CD4-positive, alpha-beta T cell (primary cell): ENCODE measurements at regions not wholly inside any gene's neighbourhood (a gene's known extent, or its start where the extent isn't known, plus 50 kb on each side); places are given as distances from the start of the nearest gene placed in this dataset.

Experiments used
- ATAC-seq: fragments of 200-7000 bp; cut with Tn5 transposase; one replicate; pipeline ENCODE4 v1.10.0; 2022; ENCODE audit warnings: mild to moderate bottlenecking; ENCODE audit not compliant: poor library complexity
- CTCF ChIA-PET: fragments of 350-600 bp; sonication (Branson Sonifier 250); formaldehyde crosslinking; loops from one replicate; lab custom pipeline; 2021; ENCODE audit warnings: antibody characterized with exemption, inconsistent platforms; lab: Charles Lee
- POLR2A ChIA-PET: fragments of 350-600 bp; sonication (Branson Sonifier 250); formaldehyde crosslinking; loops from one replicate; lab custom pipeline; 2021; ENCODE audit warnings: antibody characterized with exemption, inconsistent platforms; lab: Charles Lee
- DNase-seq, 14 experiments: peaks; one replicate each; pipeline ENCODE4 v3.0.0-alpha.2; 2013 to 2020; ENCODE audit warnings: mixed read lengths in 2 of 14
- H3K27ac ChIP-seq, 2 donors: one replicate each; pipeline versions ENCODE4 v1.5.1 to v1.7.0; 2013; ENCODE audit warnings: low read length in 2 of 2, low read depth in 1 of 2, mild to moderate bottlenecking in 1 of 2
- H3K27me3 ChIP-seq, 2 experiments: 1 replicate in 1 of 2; 2 replicates in 1 of 2; pipeline versions ENCODE4 v1.6.1 to v1.7.0; 2013; ENCODE audit warnings: low read length in 2 of 2, control low read depth in 1 of 2, mild to moderate bottlenecking in 1 of 2, moderate library complexity in 1 of 2; ENCODE audit not compliant: insufficient read depth in 2 of 2, control insufficient read depth in 1 of 2
- H3K36me3 ChIP-seq: one replicate; pipeline ENCODE4 v1.6.1; 2013; ENCODE audit warnings: low read length, control low read depth; ENCODE audit not compliant: insufficient read depth
- H3K4me1 ChIP-seq: one replicate; pipeline ENCODE4 v1.6.1; 2013; ENCODE audit warnings: low read length, control low read depth; ENCODE audit not compliant: insufficient read depth
- H3K4me3 ChIP-seq: one replicate; pipeline ENCODE4 v1.5.1; 2013; ENCODE audit warnings: mild to moderate bottlenecking, low read length, moderate library complexity
- H3K9me3 ChIP-seq, 2 experiments: 1 replicate in 1 of 2; 2 replicates in 1 of 2; pipeline versions ENCODE4 v1.6.1 to v1.7.0; 2013; ENCODE audit warnings: low read length in 2 of 2, mild to moderate bottlenecking in 2 of 2, control low read depth in 1 of 2, moderate library complexity in 1 of 2; ENCODE audit not compliant: control insufficient read depth in 1 of 2, insufficient read depth in 1 of 2
- H3K27ac Mint-ChIP-seq: one replicate; pipeline ENCODE4 v1.8.0; 2020; ENCODE audit warnings: mixed read lengths
- H3K27me3 Mint-ChIP-seq: one replicate; pipeline ENCODE4 v1.8.0; 2021; ENCODE audit warnings: mixed read lengths
- H3K36me3 Mint-ChIP-seq: one replicate; pipeline ENCODE4 v1.8.0; 2021; ENCODE audit warnings: low read depth, mixed read lengths
- H3K4me1 Mint-ChIP-seq: one replicate; pipeline ENCODE4 v1.8.0; 2021; ENCODE audit warnings: low read depth, mixed read lengths
- H3K4me3 Mint-ChIP-seq: one replicate; pipeline ENCODE4 v1.8.0; 2020; ENCODE audit warnings: mild to moderate bottlenecking, mixed read lengths
- H3K9me3 Mint-ChIP-seq: one replicate; pipeline ENCODE4 v1.8.0; 2020; ENCODE audit warnings: mixed read lengths
- intact Hi-C, 2 experiments: fragments of 100-400 bp; cut with DNase I in 1 of 2; cut with micrococcal nuclease in 1 of 2; formaldehyde crosslinking; loops; one replicate each; pipeline versions ENCODE4 v1.15.1 to v1.9.0; 2023 to 2025; cut with DNase I, micrococcal nuclease
- TF ChIP-seq, protein P1 (sequence below): fragments of 200-600 bp; IDR thresholded peaks from one replicate; pipeline ENCODE4 v1.8.0; 2022; ENCODE audit warnings: antibody characterized with exemption, mild to moderate bottlenecking

DNA sequence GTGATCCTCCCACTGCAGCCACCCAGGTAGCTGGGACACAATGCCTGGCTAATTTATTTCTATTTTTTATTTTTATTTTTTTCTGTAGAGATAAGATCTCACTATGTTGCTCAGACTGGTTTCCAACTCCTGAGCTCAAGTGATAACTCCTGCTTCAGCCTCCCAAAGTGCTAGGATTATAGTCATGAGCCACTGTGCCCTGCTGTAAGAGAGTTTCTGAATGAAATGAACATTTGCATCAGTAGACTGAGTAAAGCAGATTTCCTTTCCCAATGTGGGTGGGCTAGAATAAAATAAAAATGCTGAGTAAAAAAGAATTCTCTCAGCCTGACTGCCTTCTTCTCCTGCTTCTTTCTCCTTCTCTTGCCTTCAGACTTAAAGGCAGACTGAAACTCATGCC lies 555.4 kb upstream of the PITX2 start:
- H3K4me3 Mint-ChIP-seq: no peak overlapping the region
- Histone ChIP-seq H3K36me3 (no peaks in the 10 kb centered on the region), H3K27ac (no peak overlapping the region), H3K9me3 (peaks cover 0 to 4% of the 10 kb centered on the region in 2 experiments), H3K27me3 (no peaks in the 10 kb centered on the region), H3K4me1 (no peaks in the 10 kb centered on the region), H3K4me3 (no peak overlapping the region)
- no peak overlapping the region for H3K27ac Mint-ChIP-seq
- no peak for DNase-seq
- CTCF ChIA-PET: no interaction called here
- H3K27me3 Mint-ChIP-seq: no peaks in the 10 kb centered on the region
- H3K36me3 Mint-ChIP-seq: no peaks in the 10 kb centered on the region
- TF ChIP-seq, protein P1, sequence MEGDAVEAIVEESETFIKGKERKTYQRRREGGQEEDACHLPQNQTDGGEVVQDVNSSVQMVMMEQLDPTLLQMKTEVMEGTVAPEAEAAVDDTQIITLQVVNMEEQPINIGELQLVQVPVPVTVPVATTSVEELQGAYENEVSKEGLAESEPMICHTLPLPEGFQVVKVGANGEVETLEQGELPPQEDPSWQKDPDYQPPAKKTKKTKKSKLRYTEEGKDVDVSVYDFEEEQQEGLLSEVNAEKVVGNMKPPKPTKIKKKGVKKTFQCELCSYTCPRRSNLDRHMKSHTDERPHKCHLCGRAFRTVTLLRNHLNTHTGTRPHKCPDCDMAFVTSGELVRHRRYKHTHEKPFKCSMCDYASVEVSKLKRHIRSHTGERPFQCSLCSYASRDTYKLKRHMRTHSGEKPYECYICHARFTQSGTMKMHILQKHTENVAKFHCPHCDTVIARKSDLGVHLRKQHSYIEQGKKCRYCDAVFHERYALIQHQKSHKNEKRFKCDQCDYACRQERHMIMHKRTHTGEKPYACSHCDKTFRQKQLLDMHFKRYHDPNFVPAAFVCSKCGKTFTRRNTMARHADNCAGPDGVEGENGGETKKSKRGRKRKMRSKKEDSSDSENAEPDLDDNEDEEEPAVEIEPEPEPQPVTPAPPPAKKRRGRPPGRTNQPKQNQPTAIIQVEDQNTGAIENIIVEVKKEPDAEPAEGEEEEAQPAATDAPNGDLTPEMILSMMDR: no peak
- no peak for ATAC-seq
- H3K4me1 Mint-ChIP-seq: no peaks in the 10 kb centered on the region
- peaks cover 7% of the 10 kb centered on the region for H3K9me3 Mint-ChIP-seq
- intact Hi-C loops: no loop called here
- POLR2A ChIA-PET: no interaction called here

DNA sequence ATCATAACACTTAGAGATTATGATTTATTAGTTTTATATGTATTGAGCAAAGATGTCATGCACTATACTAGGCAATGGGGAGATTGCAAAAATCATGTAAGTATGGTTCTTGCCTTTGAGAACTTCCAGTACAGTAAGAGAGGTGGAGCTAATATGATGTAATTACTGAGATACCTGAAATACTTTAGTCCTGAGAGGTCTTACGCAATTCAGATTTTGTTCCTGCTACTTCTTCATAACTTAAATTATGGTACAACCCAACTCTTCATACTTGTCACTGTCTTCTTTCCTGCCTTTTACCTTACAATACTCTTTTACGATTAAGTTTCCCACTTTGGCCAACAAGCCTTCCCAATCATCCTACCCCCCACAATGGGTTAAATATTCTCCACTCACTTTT lies 564.2 kb upstream of the PITX2 start:
- no peaks in the 10 kb centered on the region for H3K4me1 Mint-ChIP-seq
- TF ChIP-seq, protein P1: no peak
- ChIA-PET POLR2A (no interaction called here), CTCF (no interaction called here)
- no peak overlapping the region for H3K4me3 Mint-ChIP-seq
- no peaks in the 10 kb centered on the region for H3K27me3 ChIP-seq
- DNase-seq: no peak
- H3K27me3 Mint-ChIP-seq: no peaks in the 10 kb centered on the region
- H3K9me3 ChIP-seq: peaks cover 0 to 7% of the 10 kb centered on the region in 2 experiments
- ATAC-seq: no peak
- peaks cover 11% of the 10 kb centered on the region for H3K9me3 Mint-ChIP-seq
- H3K27ac ChIP-seq: no peak overlapping the region
- intact Hi-C loops: no loop called here
- no peaks in the 10 kb centered on the region for H3K4me1 ChIP-seq
- H3K4me3 ChIP-seq: no peak overlapping the region
- H3K36me3 Mint-ChIP-seq: no peaks in the 10 kb centered on the region
- no peak overlapping the region for H3K27ac Mint-ChIP-seq
- H3K36me3 ChIP-seq: no peaks in the 10 kb centered on the region

DNA sequence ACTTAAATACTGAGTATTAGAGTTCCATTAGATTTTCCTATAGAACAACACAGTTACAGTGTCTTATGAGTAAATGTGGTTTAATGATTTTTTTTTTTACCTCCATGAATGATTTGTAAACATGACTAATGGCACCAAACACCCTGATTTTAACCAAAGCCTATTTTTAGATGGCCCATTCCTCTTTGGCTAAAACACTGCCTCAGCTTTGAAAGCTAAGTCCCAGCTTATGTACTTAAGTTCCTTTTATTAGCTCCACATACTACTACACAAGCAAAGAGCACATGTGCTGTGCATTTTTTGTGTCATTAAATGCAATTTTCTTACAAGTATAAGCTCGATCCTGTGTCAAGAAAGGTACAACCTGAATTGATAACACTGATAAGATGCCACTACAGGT lies 575.6 kb upstream of the PITX2 start:
- TF ChIP-seq, protein P1: no peak
- ATAC-seq: no peak
- Mint-ChIP-seq H3K27ac (no peak overlapping the region), H3K4me1 (no peaks in the 10 kb centered on the region), H3K4me3 (no peak overlapping the region), H3K9me3 (peaks cover 8% of the 10 kb centered on the region), H3K36me3 (no peaks in the 10 kb centered on the region), H3K27me3 (no peaks in the 10 kb centered on the region)
- Histone ChIP-seq H3K9me3 (peaks cover 0 to 6% of the 10 kb centered on the region in 2 experiments), H3K27me3 (no peaks in the 10 kb centered on the region), H3K36me3 (no peaks in the 10 kb centered on the region), H3K4me3 (no peak overlapping the region), H3K27ac (no peak overlapping the region), H3K4me1 (no peaks in the 10 kb centered on the region)
- ChIA-PET CTCF (no interaction called here), POLR2A (no interaction called here)
- intact Hi-C loops: no loop called here
- DNase-seq: no peak
